ENCODE measurements at regions not wholly inside any gene's neighbourhood (a gene's known extent, or its start where the extent isn't known, plus 50 kb on each side); places are given as distances from the start of the nearest gene placed in this dataset.

GRCh38 chr15:93557696-93558095 lies 468.7 kb upstream of the RGMA start:
- TF ChIP-seq CTCF (IDR thresholded peaks at IDR 0.05) = no peak
- no peak for TF ChIP-seq ATF2 (CRISPR knock-in tag; IDR thresholded peaks at IDR 0.05; ENCODE audit: borderline replicate concordance, low read depth)
- no peak for TF ChIP-seq PRDM15 (CRISPR knock-in tag; IDR thresholded peaks at IDR 0.05)
- no peak for TF ChIP-seq SMAD3 (CRISPR knock-in tag; IDR thresholded peaks at IDR 0.05; ENCODE audit: borderline replicate concordance)
- TF ChIP-seq NR3C1 (CRISPR knock-in tag; conservative IDR thresholded peaks at IDR 0.05; ENCODE audit: low read depth) = no peak
- no peak for TF ChIP-seq TCF7 (CRISPR knock-in tag; IDR thresholded peaks at IDR 0.05; ENCODE audit: low read depth)
- TF ChIP-seq ZNF532 (CRISPR knock-in tag; IDR thresholded peaks at IDR 0.05; ENCODE audit: borderline replicate concordance) = no peak
- TF ChIP-seq FOXJ3 (CRISPR knock-in tag; IDR thresholded peaks at IDR 0.05; ENCODE audit: borderline replicate concordance) = no peak
